ENCODE measurements at regions not wholly inside any gene's neighbourhood (a gene's known extent, or its start where the extent isn't known, plus 50 kb on each side); places are given as distances from the start of the nearest gene placed in this dataset.
"Not testable (repeated sequence)": the region's sequence is repeated elsewhere in the genome, so short reads cannot be mapped to it uniquely, and the experiment has no call there.

DNA sequence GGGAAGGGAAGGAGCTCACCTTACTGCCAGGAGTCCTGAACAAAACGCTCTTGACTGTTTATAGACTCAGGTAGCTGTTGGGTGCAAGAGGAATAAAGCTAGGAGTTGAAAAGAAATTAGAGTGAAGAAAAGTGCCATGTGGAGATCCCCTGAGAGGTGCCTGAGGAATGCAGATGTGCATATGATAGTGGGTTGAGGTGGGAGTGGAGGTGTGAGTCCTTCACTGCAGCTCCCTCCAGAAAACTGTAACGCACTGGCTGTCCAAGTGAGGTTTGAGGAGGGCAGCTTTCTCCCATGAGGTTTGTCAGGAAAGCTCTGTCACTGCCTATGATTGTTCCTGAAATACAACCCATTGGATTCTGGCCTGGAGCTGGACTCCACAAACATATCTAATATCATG lies 904.8 kb upstream of the POT1 start:
- DNase-seq (ENCODE audit: low spot score), result no peak
- TF ChIP-seq CTCF (IDR thresholded peaks at IDR 0.05; ENCODE audit: extremely low read depth, insufficient read depth, missing control alignments), result no peak
- in situ Hi-C loops (cut with MboI; ENCODE audit: low pct_unique_long_range_greater_than_20kb, low sequenced_read_pairs, unreplicated experiment), result no loop called here

- no peak for DNase-seq (ENCODE audit: low spot score)
- no peak for TF ChIP-seq CTCF (IDR thresholded peaks at IDR 0.05; ENCODE audit: extremely low read depth, insufficient read depth, missing control alignments)
- in situ Hi-C loops (cut with MboI; ENCODE audit: low pct_unique_long_range_greater_than_20kb, low sequenced_read_pairs, unreplicated experiment), result no loop called here
Measured at GRCh38 chr7:125833839-125834238, 904.2 kb upstream of the POT1 start.

GRCh38 chr7:125830743-125831142 lies 901.1 kb upstream of the POT1 start:
- TF ChIP-seq CTCF (IDR thresholded peaks at IDR 0.05; ENCODE audit: extremely low read depth, insufficient read depth, missing control alignments), result no peak
- no peak for DNase-seq (ENCODE audit: low spot score)
- in situ Hi-C loops (cut with MboI; ENCODE audit: low pct_unique_long_range_greater_than_20kb, low sequenced_read_pairs, unreplicated experiment), result no loop called here

DNA sequence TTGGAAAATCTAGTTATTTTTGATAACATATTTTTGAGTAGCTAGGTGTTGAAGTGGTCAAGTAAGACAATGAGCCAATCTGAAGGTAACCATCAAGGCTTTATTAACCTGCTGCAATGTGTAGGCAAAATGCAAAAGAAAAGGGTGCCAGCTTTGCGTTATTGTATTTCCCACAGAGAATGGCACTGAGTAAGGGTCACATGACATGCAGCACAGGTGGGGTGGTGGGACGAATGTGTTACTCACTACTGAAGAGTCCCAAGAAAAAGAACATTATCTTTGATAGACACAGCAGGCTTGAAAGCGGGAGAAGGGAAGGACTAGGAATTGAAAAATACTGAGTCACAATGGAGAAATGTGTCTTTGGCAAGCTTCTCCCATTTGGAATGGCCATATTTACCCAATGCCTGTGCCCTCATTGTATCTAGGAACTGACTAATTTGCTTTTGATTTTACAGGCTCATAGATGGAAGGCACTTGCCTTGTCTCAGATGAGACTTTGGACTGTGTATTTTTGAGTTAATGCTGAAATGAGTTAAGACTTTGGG lies 898.6 kb upstream of the POT1 start:
- DNase-seq (ENCODE audit: low spot score), result no peak
- TF ChIP-seq CTCF (IDR thresholded peaks at IDR 0.05; ENCODE audit: extremely low read depth, insufficient read depth, missing control alignments), result no peak
- in situ Hi-C loops (cut with MboI; ENCODE audit: low pct_unique_long_range_greater_than_20kb, low sequenced_read_pairs, unreplicated experiment), result no loop called here

GRCh38 chr7:125823538-125823937 lies 893.9 kb upstream of the POT1 start:
- in situ Hi-C loops (cut with MboI; ENCODE audit: low pct_unique_long_range_greater_than_20kb, low sequenced_read_pairs, unreplicated experiment), result no loop called here
- DNase-seq (ENCODE audit: low spot score), result no peak
- no peak for TF ChIP-seq CTCF (IDR thresholded peaks at IDR 0.05; ENCODE audit: extremely low read depth, insufficient read depth, missing control alignments)

- no peak for TF ChIP-seq CTCF (IDR thresholded peaks at IDR 0.05; ENCODE audit: extremely low read depth, insufficient read depth, missing control alignments)
- in situ Hi-C loops (cut with MboI; ENCODE audit: low pct_unique_long_range_greater_than_20kb, low sequenced_read_pairs, unreplicated experiment), result no loop called here
- no peak for DNase-seq (ENCODE audit: low spot score)
Measured at GRCh38 chr7:125820495-125820894, 890.9 kb upstream of the POT1 start.

DNA sequence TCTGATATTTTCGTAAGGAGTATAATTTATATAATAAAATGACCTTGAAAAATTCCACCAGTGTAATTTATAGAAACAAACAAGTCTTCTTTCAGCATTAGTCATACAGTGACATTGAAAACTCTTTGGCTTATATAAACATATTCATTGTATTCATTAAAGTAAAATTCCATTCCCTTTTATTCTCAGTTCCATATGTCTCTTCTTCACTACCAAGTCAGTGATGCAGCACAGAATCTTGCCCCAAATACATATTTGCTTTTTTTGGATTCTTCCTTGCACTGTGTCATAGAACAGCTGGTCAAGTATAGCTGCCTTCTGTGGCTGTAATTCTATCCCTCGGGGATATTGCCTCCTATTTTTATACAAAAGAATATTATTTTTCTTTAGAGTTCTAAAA lies 884.5 kb upstream of the POT1 start:
- TF ChIP-seq CTCF (IDR thresholded peaks at IDR 0.05; ENCODE audit: extremely low read depth, insufficient read depth, missing control alignments), result no peak
- no peak for DNase-seq (ENCODE audit: low spot score)
- in situ Hi-C loops (cut with MboI; ENCODE audit: low pct_unique_long_range_greater_than_20kb, low sequenced_read_pairs, unreplicated experiment), result no loop called here

DNA sequence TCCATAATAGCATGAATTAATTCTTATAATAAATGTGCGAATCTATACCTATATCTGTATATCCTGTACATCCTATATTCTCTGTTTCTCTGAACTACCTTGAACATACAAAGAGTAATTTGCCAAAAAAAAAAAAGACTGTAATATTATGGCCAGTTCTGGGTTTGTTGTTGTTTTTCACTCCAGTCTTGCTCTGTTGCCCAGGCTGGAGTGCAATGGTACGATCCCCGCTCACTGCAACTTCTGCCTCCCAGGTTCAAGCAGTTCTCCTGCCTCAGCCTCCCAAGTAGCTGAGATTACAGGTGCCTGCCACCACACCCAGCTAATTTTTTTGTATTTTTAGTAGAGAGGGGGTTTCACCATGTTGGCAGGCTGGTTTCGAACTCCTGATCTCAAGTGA lies 876.9 kb upstream of the POT1 start:
- in situ Hi-C loops (cut with MboI; ENCODE audit: low pct_unique_long_range_greater_than_20kb, low sequenced_read_pairs, unreplicated experiment); DNase-seq (ENCODE audit: low spot score): not testable (repeated sequence)
